Mesendoderm (in vitro differentiated cells): ENCODE measurements at regions not wholly inside any gene's neighbourhood (a gene's known extent, or its start where the extent isn't known, plus 50 kb on each side); places are given as distances from the start of the nearest gene placed in this dataset.
A peak's percentile ranks its signal among the peaks of the same experiment; 100 is the strongest.

Experiments used
- DNase-seq: peaks from one replicate; pipeline ENCODE4 v3.0.0; 2013
- H2AK5ac ChIP-seq: 2 replicates; pipeline ENCODE4 v1.6.1; 2013; ENCODE audit warnings: low read length, inconsistent platforms
- H2BK120ac ChIP-seq: 2 replicates; pipeline ENCODE4 v1.6.1; 2013; ENCODE audit warnings: low read depth, mild to moderate bottlenecking, low read length, moderate library complexity, mixed read lengths
- H2BK15ac ChIP-seq: replicated peaks from 2 replicates; pipeline ENCODE4 v1.6.1; 2013; ENCODE audit warnings: low read depth, mild to moderate bottlenecking, moderate library complexity
- H2BK5ac ChIP-seq: 2 replicates; pipeline ENCODE4 v1.6.1; 2013; ENCODE audit warnings: low read length, inconsistent platforms
- H3K18ac ChIP-seq: 2 replicates; pipeline ENCODE4 v1.6.1; 2013; ENCODE audit warnings: mild to moderate bottlenecking, low read length, mixed read lengths
- H3K23ac ChIP-seq: one replicate; pipeline ENCODE4 v1.6.1; 2013; ENCODE audit warnings: low read length
- H3K27ac ChIP-seq: 2 replicates; pipeline ENCODE4 v1.5.1; 2013; ENCODE audit warnings: low read depth, mild to moderate bottlenecking, inconsistent platforms, low read length, moderate library complexity
- H3K27me3 ChIP-seq: 2 replicates; pipeline ENCODE4 v1.6.1; 2013; ENCODE audit warnings: low read length, control low read depth, mild to moderate bottlenecking, inconsistent platforms; ENCODE audit not compliant: insufficient read depth, poor library complexity
- H3K36me3 ChIP-seq: 2 replicates; pipeline ENCODE4 v1.6.1; 2013; ENCODE audit warnings: low read length, inconsistent platforms; ENCODE audit not compliant: control insufficient read depth, insufficient read depth
- H3K4ac ChIP-seq: one replicate; pipeline ENCODE4 v1.6.1; 2013; ENCODE audit warnings: low read depth, mild to moderate bottlenecking, low read length, moderate library complexity
- H3K4me1 ChIP-seq: 2 replicates; pipeline ENCODE4 v1.6.1; 2013; ENCODE audit warnings: low read depth, low read length, inconsistent platforms; ENCODE audit not compliant: control insufficient read depth
- H3K4me2 ChIP-seq: 2 replicates; pipeline ENCODE4 v1.6.1; 2013; ENCODE audit warnings: low read length
- H3K4me3 ChIP-seq: 2 replicates; pipeline ENCODE4 v1.5.1; 2013; ENCODE audit warnings: mild to moderate bottlenecking, low read length
- H3K56ac ChIP-seq: one replicate; pipeline ENCODE4 v1.6.1; 2013; ENCODE audit warnings: low read length
- H3K79me1 ChIP-seq: 2 replicates; pipeline ENCODE4 v1.6.1; 2013; ENCODE audit warnings: low read length, inconsistent platforms
- H3K79me2 ChIP-seq: 2 replicates; pipeline ENCODE4 v1.6.1; 2013; ENCODE audit warnings: mild to moderate bottlenecking, low read length; ENCODE audit not compliant: control insufficient read depth, insufficient read depth
- H3K9ac ChIP-seq: 2 replicates; pipeline ENCODE4 v1.6.1; 2013; ENCODE audit warnings: low read length, inconsistent platforms
- H4K5ac ChIP-seq: one replicate; pipeline ENCODE4 v1.6.1; 2013; ENCODE audit warnings: low read length
- H4K8ac ChIP-seq: one replicate; pipeline ENCODE4 v1.6.1; 2013; ENCODE audit warnings: low read depth, mild to moderate bottlenecking, control low read depth, low read length, moderate library complexity
- WGBS: extraction: QIAGEN DNeasy Blood & Tissue Kit; methylation state at CpG from one replicate; pipeline ENCODE4 v1.1.7; 2013; ENCODE audit warnings: low lambda C conversion rate, missing lambda C conversion rate; ENCODE audit not compliant: insufficient coverage; ENCODE audit errors: extremely low coverage; 5-methylcytosine and 5-hydroxymethylcytosine counted together

- Histone ChIP-seq H3K4me3 (no peak overlapping the region), H3K18ac (no peak overlapping the region), H3K23ac (no peak overlapping the region), H4K5ac (no peak overlapping the region), H3K79me2 (no peaks in the 10 kb centered on the region), H3K79me1 (no peaks in the 10 kb centered on the region), H2BK15ac (no peak overlapping the region), H3K4me2 (no peak overlapping the region), H3K27me3 (no peaks in the 10 kb centered on the region), H3K4ac (no peak overlapping the region), H3K4me1 (no peaks in the 10 kb centered on the region), H3K27ac (no peak overlapping the region), H2AK5ac (no peak overlapping the region), H3K9ac (no peak overlapping the region), H4K8ac (no peak overlapping the region), H3K56ac (no peak overlapping the region), H2BK120ac (no peak overlapping the region), H2BK5ac (no peak overlapping the region), H3K36me3 (no peaks in the 10 kb centered on the region)
- WGBS, result no CpG with 5 or more reads among the region's 3 CpGs
- DNase-seq, result no peak
Measured at GRCh38 chr17:63094631-63095030, 128.6 kb downstream of the TANC2 start.

GRCh38 chr17:63095459-63095858 is 129.4 kb downstream of the TANC2 start:
- H3K79me1 ChIP-seq, result no peaks in the 10 kb centered on the region
- H3K4me2 ChIP-seq, result no peak overlapping the region
- no peak overlapping the region for H3K27ac ChIP-seq
- no CpG with 5 or more reads among the region's 1 CpG for WGBS
- H4K8ac ChIP-seq, result no peak overlapping the region
- H3K79me2 ChIP-seq, result no peaks in the 10 kb centered on the region
- H3K4ac ChIP-seq, result no peak overlapping the region
- no peak overlapping the region for H3K18ac ChIP-seq
- H3K4me3 ChIP-seq, result no peak overlapping the region
- no peaks in the 10 kb centered on the region for H3K4me1 ChIP-seq
- no peak overlapping the region for H3K56ac ChIP-seq
- H4K5ac ChIP-seq, result no peak overlapping the region
- H2BK120ac ChIP-seq, result no peak overlapping the region
- no peak overlapping the region for H3K23ac ChIP-seq
- H3K36me3 ChIP-seq, result no peaks in the 10 kb centered on the region
- H2BK15ac ChIP-seq, result no peak overlapping the region
- no peak overlapping the region for H2AK5ac ChIP-seq
- no peaks in the 10 kb centered on the region for H3K27me3 ChIP-seq
- H2BK5ac ChIP-seq, result no peak overlapping the region
- DNase-seq, result no peak
- no peak overlapping the region for H3K9ac ChIP-seq

GRCh38 chr17:63095879-63096278 is 129.8 kb downstream of the TANC2 start:
- Histone ChIP-seq H3K27ac (no peak overlapping the region), H4K5ac (no peak overlapping the region), H3K4me2 (no peak overlapping the region), H2BK120ac (no peak overlapping the region), H2BK15ac (no peak overlapping the region), H2AK5ac (no peak overlapping the region), H4K8ac (no peak overlapping the region), H3K18ac (no peak overlapping the region), H3K79me1 (no peaks in the 10 kb centered on the region), H3K4me3 (no peak overlapping the region), H3K36me3 (no peaks in the 10 kb centered on the region), H3K23ac (no peak overlapping the region), H3K4me1 (no peaks in the 10 kb centered on the region), H3K27me3 (no peaks in the 10 kb centered on the region), H2BK5ac (no peak overlapping the region), H3K9ac (no peak overlapping the region), H3K79me2 (no peaks in the 10 kb centered on the region), H3K56ac (no peak overlapping the region), H3K4ac (no peak overlapping the region)
- no CpG with 5 or more reads among the region's 1 CpG for WGBS
- DNase-seq, result no peak

- no peak for DNase-seq
- H3K36me3 ChIP-seq, result no peaks in the 10 kb centered on the region
- WGBS, result no CpG with 5 or more reads among the region's 5 CpGs
- no peak overlapping the region for H3K27ac ChIP-seq
- no peak overlapping the region for H3K4me3 ChIP-seq
- no peak overlapping the region for H2BK15ac ChIP-seq
- H3K56ac ChIP-seq, result no peak overlapping the region
- H3K9ac ChIP-seq, result no peak overlapping the region
- H2BK5ac ChIP-seq, result no peak overlapping the region
- H4K8ac ChIP-seq, result no peak overlapping the region
- no peak overlapping the region for H2AK5ac ChIP-seq
- H2BK120ac ChIP-seq, result no peak overlapping the region
- no peak overlapping the region for H3K4ac ChIP-seq
- no peaks in the 10 kb centered on the region for H3K79me1 ChIP-seq
- H4K5ac ChIP-seq, result no peak overlapping the region
- H3K23ac ChIP-seq, result no peak overlapping the region
- H3K79me2 ChIP-seq, result no peaks in the 10 kb centered on the region
- H3K4me2 ChIP-seq, result no peak overlapping the region
- no peaks in the 10 kb centered on the region for H3K4me1 ChIP-seq
- no peak overlapping the region for H3K18ac ChIP-seq
- no peaks in the 10 kb centered on the region for H3K27me3 ChIP-seq
Measured at GRCh38 chr17:63096426-63096825, 130.4 kb downstream of the TANC2 start.

GRCh38 chr17:63099425-63099824 is 133.4 kb downstream of the TANC2 start:
- Histone ChIP-seq H4K8ac (no peak overlapping the region), H3K18ac (no peak overlapping the region), H3K79me2 (no peaks in the 10 kb centered on the region), H2BK15ac (no peak overlapping the region), H3K4ac (no peak overlapping the region), H2BK120ac (no peak overlapping the region), H3K9ac (no peak overlapping the region), H3K79me1 (no peaks in the 10 kb centered on the region), H3K4me1 (no peaks in the 10 kb centered on the region), H2BK5ac (no peak overlapping the region), H3K36me3 (no peaks in the 10 kb centered on the region), H3K23ac (no peak overlapping the region), H3K4me2 (no peak overlapping the region), H4K5ac (no peak overlapping the region), H3K56ac (no peak overlapping the region), H2AK5ac (no peak overlapping the region), H3K27me3 (no peaks in the 10 kb centered on the region), H3K4me3 (no peak overlapping the region), H3K27ac (no peak overlapping the region)
- WGBS, result no CpG with 5 or more reads among the region's 1 CpG
- no peak for DNase-seq

- no peak overlapping the region for H3K23ac ChIP-seq
- H3K4ac ChIP-seq, result no peak overlapping the region
- WGBS, result no CpG with 5 or more reads among the region's 4 CpGs
- no peak overlapping the region for H3K9ac ChIP-seq
- no peak overlapping the region for H3K18ac ChIP-seq
- H3K4me2 ChIP-seq, result no peak overlapping the region
- H3K4me3 ChIP-seq, result no peak overlapping the region
- DNase-seq, result peak; percentile 20
- no peaks in the 10 kb centered on the region for H3K79me2 ChIP-seq
- no peak overlapping the region for H3K27ac ChIP-seq
- no peak overlapping the region for H2AK5ac ChIP-seq
- H4K5ac ChIP-seq, result no peak overlapping the region
- H3K27me3 ChIP-seq, result no peaks in the 10 kb centered on the region
- no peak overlapping the region for H2BK5ac ChIP-seq
- H3K36me3 ChIP-seq, result no peaks in the 10 kb centered on the region
- H3K56ac ChIP-seq, result no peak overlapping the region
- no peak overlapping the region for H2BK120ac ChIP-seq
- H3K79me1 ChIP-seq, result no peaks in the 10 kb centered on the region
- H3K4me1 ChIP-seq, result no peaks in the 10 kb centered on the region
- no peak overlapping the region for H4K8ac ChIP-seq
- H2BK15ac ChIP-seq, result no peak overlapping the region
Measured at GRCh38 chr17:63102034-63102433, 136.0 kb downstream of the TANC2 start.
